Activated CD8-positive, alpha-beta T cell treated with anti-CD3 and anti-CD28 coated beads for 36 hours (primary cell): ENCODE measurements at regions not wholly inside any gene's neighbourhood (a gene's known extent, or its start where the extent isn't known, plus 50 kb on each side); places are given as distances from the start of the nearest gene placed in this dataset.
"Not testable (repeated sequence)": the region's sequence is repeated elsewhere in the genome, so short reads cannot be mapped to it uniquely, and the experiment has no call there.

Source experiments
- ATAC-seq: fragments of 200-7000 bp; cut with Tn5 transposase; one replicate; pipeline ENCODE4 v1.10.0; 2021; ENCODE audit warnings: mild to moderate bottlenecking, moderate library complexity
- CTCF ChIA-PET: fragments of 350-600 bp; sonication (Branson Sonifier 250); formaldehyde crosslinking; loops from one replicate; lab custom pipeline; 2021; ENCODE audit warnings: antibody characterized with exemption; lab: Charles Lee
- POLR2A ChIA-PET: fragments of 350-600 bp; sonication (Branson Sonifier 250); formaldehyde crosslinking; loops from one replicate; lab custom pipeline; 2021; ENCODE audit warnings: antibody characterized with exemption; lab: Charles Lee
- DNase-seq: peaks from one replicate; pipeline ENCODE4 v3.0.0-alpha.2; 2020
- H3K27ac Mint-ChIP-seq: one replicate; pipeline ENCODE4 v1.8.0; 2021; ENCODE audit warnings: mild to moderate bottlenecking, mixed read lengths
- H3K27me3 Mint-ChIP-seq: one replicate; pipeline ENCODE4 v1.8.0; 2021; ENCODE audit warnings: mixed read lengths
- H3K36me3 Mint-ChIP-seq: one replicate; pipeline ENCODE4 v1.8.0; 2021; ENCODE audit warnings: low read depth, mixed read lengths
- H3K4me1 Mint-ChIP-seq: one replicate; pipeline ENCODE4 v1.8.0; 2021; ENCODE audit warnings: low read depth, mixed read lengths
- H3K4me3 Mint-ChIP-seq: one replicate; pipeline ENCODE4 v1.8.0; 2021; ENCODE audit warnings: mild to moderate bottlenecking, moderate library complexity, mixed read lengths
- H3K9me3 Mint-ChIP-seq: one replicate; pipeline ENCODE4 v1.8.0; 2021; ENCODE audit warnings: mixed read lengths
- intact Hi-C: fragments of 100-400 bp; cut with micrococcal nuclease; formaldehyde crosslinking; loops from one replicate; pipeline ENCODE4 v1.10.0; 2022

- intact Hi-C loops, CTCF ChIA-PET, H3K4me1 Mint-ChIP-seq, ATAC-seq, DNase-seq, POLR2A ChIA-PET, H3K27me3 Mint-ChIP-seq, H3K36me3 Mint-ChIP-seq, H3K9me3 Mint-ChIP-seq, H3K27ac Mint-ChIP-seq, H3K4me3 Mint-ChIP-seq: not testable (repeated sequence)
These were observed 95.3 kb upstream of the POTED start for GRCh38 chr21:13514308-13514707.

GRCh38 chr21:13515980-13516379, 93.6 kb upstream of the POTED start:
- H3K36me3 Mint-ChIP-seq, H3K9me3 Mint-ChIP-seq, DNase-seq, H3K27ac Mint-ChIP-seq, H3K4me1 Mint-ChIP-seq, ATAC-seq, CTCF ChIA-PET, H3K27me3 Mint-ChIP-seq, intact Hi-C loops, H3K4me3 Mint-ChIP-seq, POLR2A ChIA-PET: not testable (repeated sequence)

GRCh38 chr21:13519971-13520370, 89.6 kb upstream of the POTED start:
- ATAC-seq, intact Hi-C loops, H3K4me3 Mint-ChIP-seq, H3K27ac Mint-ChIP-seq, DNase-seq, H3K27me3 Mint-ChIP-seq, CTCF ChIA-PET, H3K4me1 Mint-ChIP-seq, H3K36me3 Mint-ChIP-seq, H3K9me3 Mint-ChIP-seq, POLR2A ChIA-PET: not testable (repeated sequence)

GRCh38 chr21:13525015-13525414, 84.6 kb upstream of the POTED start:
- H3K36me3 Mint-ChIP-seq, H3K27ac Mint-ChIP-seq, POLR2A ChIA-PET: not testable (repeated sequence)

GRCh38 chr21:13529082-13529481, 80.5 kb upstream of the POTED start:
- POLR2A ChIA-PET, H3K4me1 Mint-ChIP-seq, DNase-seq, H3K9me3 Mint-ChIP-seq, H3K27ac Mint-ChIP-seq, intact Hi-C loops, H3K27me3 Mint-ChIP-seq, H3K4me3 Mint-ChIP-seq, ATAC-seq, CTCF ChIA-PET, H3K36me3 Mint-ChIP-seq: not testable (repeated sequence)

More at GRCh38 chr21:13525015-13525414, 84.6 kb upstream of the POTED start:
- intact Hi-C loops, H3K4me1 Mint-ChIP-seq, DNase-seq, H3K27me3 Mint-ChIP-seq, ATAC-seq, H3K4me3 Mint-ChIP-seq, H3K9me3 Mint-ChIP-seq, CTCF ChIA-PET: not testable (repeated sequence)

- H3K27me3 Mint-ChIP-seq, H3K27ac Mint-ChIP-seq, ATAC-seq, CTCF ChIA-PET, H3K9me3 Mint-ChIP-seq, H3K36me3 Mint-ChIP-seq, POLR2A ChIA-PET, H3K4me3 Mint-ChIP-seq, intact Hi-C loops, H3K4me1 Mint-ChIP-seq, DNase-seq: not testable (repeated sequence)
These were observed 79.9 kb upstream of the POTED start for GRCh38 chr21:13529674-13530073.

- H3K36me3 Mint-ChIP-seq, H3K27me3 Mint-ChIP-seq, CTCF ChIA-PET, H3K4me3 Mint-ChIP-seq, H3K4me1 Mint-ChIP-seq, H3K9me3 Mint-ChIP-seq, H3K27ac Mint-ChIP-seq, ATAC-seq, POLR2A ChIA-PET, intact Hi-C loops, DNase-seq: not testable (repeated sequence)
These were observed 78.9 kb upstream of the POTED start for GRCh38 chr21:13530697-13531096.

GRCh38 chr21:13543482-13543881, 66.1 kb upstream of the POTED start:
- ATAC-seq, H3K36me3 Mint-ChIP-seq, H3K9me3 Mint-ChIP-seq, H3K4me3 Mint-ChIP-seq, intact Hi-C loops, POLR2A ChIA-PET, DNase-seq, H3K27me3 Mint-ChIP-seq, H3K4me1 Mint-ChIP-seq, CTCF ChIA-PET, H3K27ac Mint-ChIP-seq: not testable (repeated sequence)

- H3K4me3 Mint-ChIP-seq, H3K36me3 Mint-ChIP-seq, H3K27me3 Mint-ChIP-seq, CTCF ChIA-PET, H3K4me1 Mint-ChIP-seq, intact Hi-C loops, DNase-seq, H3K27ac Mint-ChIP-seq, H3K9me3 Mint-ChIP-seq, POLR2A ChIA-PET: not testable (repeated sequence)
- ATAC-seq = peak; percentile 70
These were observed 64.1 kb upstream of the POTED start for GRCh38 chr21:13545525-13545924.
